Brain microvascular endothelial cell (primary cell): ENCODE measurements at regions not wholly inside any gene's neighbourhood (a gene's known extent, or its start where the extent isn't known, plus 50 kb on each side); places are given as distances from the start of the nearest gene placed in this dataset.

ENCODE experiments used
- DNase-seq: peaks from one replicate; pipeline ENCODE4 v3.0.0-alpha.2; 2020
- H3K27ac ChIP-seq: fragments of 250-450 bp; sonication (Bioruptor Pico); 2 replicates; pipeline ENCODE4 v1.5.1; 2020; ENCODE audit warnings: mild to moderate bottlenecking, moderate library complexity
- H3K27me3 ChIP-seq: fragments of 250-450 bp; sonication (Bioruptor Pico); replicated peaks from 2 replicates; pipeline ENCODE4 v1.5.1; 2020; ENCODE audit warnings: mild to moderate bottlenecking
- H3K36me3 ChIP-seq: fragments of 250-450 bp; sonication (Bioruptor Pico); replicated peaks from 2 replicates; pipeline ENCODE4 v1.5.1; 2020; ENCODE audit warnings: mild to moderate bottlenecking
- H3K4me3 ChIP-seq: 2 replicates; pipeline ENCODE4 v1.5.1; 2011; ENCODE audit warnings: low read depth, mild to moderate bottlenecking, control low read depth, low read length, moderate library complexity
- in situ Hi-C: cut with HindIII; loops from 2 replicates; pipeline ENCODE4 v1.10.0; 2017; ENCODE audit warnings: low sequenced_read_pairs, low pct_ligation_motif_present
- TF ChIP-seq, protein P1 (sequence below): IDR thresholded peaks from 2 replicates; pipeline ENCODE4 v1.5.1; 2011; ENCODE audit warnings: low read depth, mild to moderate bottlenecking, moderate library complexity, low read length, control low read depth, inconsistent platforms; ENCODE audit errors: missing control alignments

DNA sequence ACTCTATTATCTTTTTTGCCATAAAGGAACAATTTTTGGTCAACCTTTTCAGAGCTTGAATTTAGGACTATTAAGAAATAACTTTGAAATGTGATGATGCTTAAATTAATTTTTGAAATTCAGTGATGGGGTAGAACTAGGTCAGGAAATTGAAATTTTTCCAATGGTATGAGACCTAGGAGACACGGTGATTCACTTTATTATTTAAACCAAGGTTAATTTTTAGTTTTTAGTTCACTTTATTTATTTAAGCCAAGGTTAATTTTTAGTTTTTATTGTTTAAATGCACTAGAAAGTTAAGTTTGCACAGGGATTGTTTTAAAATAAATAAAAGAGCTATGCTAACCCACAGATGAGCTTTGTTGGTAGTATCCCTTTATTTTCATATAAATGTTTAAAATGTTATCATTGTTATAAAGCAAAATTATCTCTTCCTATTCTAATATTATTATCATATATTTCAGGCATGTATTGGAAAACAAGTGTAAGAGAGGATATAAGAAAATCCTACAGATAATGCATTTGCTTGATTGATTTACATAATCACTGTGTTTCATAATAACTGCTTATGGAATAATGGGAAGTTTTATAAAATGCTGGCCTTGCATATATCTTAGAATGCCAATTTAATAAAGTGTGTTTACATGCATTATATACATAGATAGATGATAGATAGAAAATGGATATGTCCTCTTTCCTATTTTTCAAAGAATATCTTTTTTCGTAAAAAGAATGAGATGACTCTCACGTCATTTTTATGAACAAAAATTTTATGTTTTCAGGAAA lies 163.6 kb downstream of the HGF start:
- DNase-seq = no peak
- Histone ChIP-seq H3K27ac (peak overlapping the region; percentile 8), H3K36me3 (no peaks in the 10 kb centered on the region), H3K4me3 (no peak overlapping the region), H3K27me3 (no peaks in the 10 kb centered on the region)
- TF ChIP-seq, protein P1, sequence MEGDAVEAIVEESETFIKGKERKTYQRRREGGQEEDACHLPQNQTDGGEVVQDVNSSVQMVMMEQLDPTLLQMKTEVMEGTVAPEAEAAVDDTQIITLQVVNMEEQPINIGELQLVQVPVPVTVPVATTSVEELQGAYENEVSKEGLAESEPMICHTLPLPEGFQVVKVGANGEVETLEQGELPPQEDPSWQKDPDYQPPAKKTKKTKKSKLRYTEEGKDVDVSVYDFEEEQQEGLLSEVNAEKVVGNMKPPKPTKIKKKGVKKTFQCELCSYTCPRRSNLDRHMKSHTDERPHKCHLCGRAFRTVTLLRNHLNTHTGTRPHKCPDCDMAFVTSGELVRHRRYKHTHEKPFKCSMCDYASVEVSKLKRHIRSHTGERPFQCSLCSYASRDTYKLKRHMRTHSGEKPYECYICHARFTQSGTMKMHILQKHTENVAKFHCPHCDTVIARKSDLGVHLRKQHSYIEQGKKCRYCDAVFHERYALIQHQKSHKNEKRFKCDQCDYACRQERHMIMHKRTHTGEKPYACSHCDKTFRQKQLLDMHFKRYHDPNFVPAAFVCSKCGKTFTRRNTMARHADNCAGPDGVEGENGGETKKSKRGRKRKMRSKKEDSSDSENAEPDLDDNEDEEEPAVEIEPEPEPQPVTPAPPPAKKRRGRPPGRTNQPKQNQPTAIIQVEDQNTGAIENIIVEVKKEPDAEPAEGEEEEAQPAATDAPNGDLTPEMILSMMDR = no peak
- in situ Hi-C loops = no loop called here

DNA sequence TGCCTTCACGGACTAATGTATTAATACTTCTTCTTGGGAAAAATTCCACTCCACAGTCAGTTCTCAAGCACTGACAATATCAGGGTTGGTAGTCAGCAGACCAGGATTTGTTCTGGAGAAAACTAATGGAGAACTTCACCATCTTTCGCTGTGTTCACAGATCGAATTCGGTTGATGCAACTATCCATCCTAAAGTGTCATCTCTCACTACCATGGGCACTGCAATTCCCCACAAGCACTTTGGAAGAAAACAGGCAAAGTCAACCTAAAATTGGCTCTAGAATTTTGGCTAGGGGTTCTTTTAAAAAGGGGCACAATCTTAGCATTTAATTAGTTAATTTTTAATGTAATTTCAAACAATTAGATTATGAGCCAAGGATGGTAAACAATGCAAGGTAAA lies 164.4 kb downstream of the HGF start:
- peak overlapping the region; percentile 97 for H3K27ac ChIP-seq
- in situ Hi-C loops = no loop called here
- H3K36me3 ChIP-seq = no peaks in the 10 kb centered on the region
- H3K27me3 ChIP-seq = no peaks in the 10 kb centered on the region
- no peak overlapping the region for H3K4me3 ChIP-seq
- TF ChIP-seq, protein P1 = no peak
- DNase-seq = no peak

DNA sequence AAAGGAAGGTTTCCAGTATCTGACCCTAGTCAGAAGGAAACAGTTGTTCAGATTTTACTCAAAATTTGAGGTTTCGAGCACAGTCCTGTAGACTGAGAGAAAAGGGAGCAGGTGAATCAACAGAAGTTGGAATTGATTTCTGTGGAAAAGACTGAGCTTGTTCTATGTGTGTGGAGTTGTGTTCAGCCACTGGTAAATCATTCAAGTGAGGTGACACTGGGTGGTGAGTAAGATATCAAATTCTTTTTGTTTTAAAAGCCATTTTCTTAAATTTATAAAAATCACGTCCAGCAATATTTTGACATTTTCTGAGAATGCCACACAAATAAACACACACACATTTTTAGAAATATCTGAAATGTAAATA lies 165.1 kb downstream of the HGF start:
- H3K36me3 ChIP-seq = no peaks in the 10 kb centered on the region
- no peaks in the 10 kb centered on the region for H3K27me3 ChIP-seq
- no peak overlapping the region for H3K4me3 ChIP-seq
- in situ Hi-C loops = no loop called here
- TF ChIP-seq, protein P1 = no peak
- peak overlapping the region; percentile 97 for H3K27ac ChIP-seq
- no peak for DNase-seq

DNA sequence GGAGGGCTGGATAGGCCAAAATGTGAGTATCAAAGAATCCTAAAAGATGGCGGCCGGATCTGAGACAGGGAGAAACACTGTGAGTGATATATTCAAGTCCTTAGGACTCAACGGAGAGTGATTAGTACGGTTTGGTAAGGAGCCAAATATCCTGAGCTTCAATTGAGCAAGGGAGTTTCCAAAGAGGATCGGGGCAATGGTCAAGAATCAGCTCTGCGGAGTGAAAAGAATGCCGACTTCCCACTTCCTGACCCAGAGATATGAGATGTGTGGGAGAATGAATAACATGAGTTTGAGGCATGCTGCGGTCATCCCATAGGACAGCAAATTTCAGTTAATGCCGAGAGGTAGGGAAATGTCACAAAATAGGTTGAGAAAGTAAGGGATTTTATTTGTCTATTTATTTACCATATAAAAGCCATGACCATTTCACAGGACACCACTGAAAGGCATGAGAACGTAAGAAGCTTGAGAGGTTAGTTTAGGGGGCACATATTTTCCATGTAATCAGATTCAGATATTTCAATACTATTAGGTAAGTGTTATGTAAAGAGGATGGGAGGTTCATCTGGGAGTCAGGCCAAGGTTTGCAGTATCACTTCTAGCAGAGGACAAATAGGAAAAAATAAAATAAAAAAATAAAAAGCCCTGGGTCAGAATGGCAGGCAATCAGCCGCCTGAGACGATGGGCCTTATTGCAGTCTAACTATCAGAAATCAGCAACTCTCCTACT lies 165.6 kb downstream of the HGF start:
- H3K36me3 ChIP-seq = no peaks in the 10 kb centered on the region
- DNase-seq = peak; percentile 100
- H3K4me3 ChIP-seq = no peak overlapping the region
- peak overlapping the region; percentile 97 for H3K27ac ChIP-seq
- TF ChIP-seq, protein P1 = no peak
- H3K27me3 ChIP-seq = no peaks in the 10 kb centered on the region
- in situ Hi-C loops = no loop called here

DNA sequence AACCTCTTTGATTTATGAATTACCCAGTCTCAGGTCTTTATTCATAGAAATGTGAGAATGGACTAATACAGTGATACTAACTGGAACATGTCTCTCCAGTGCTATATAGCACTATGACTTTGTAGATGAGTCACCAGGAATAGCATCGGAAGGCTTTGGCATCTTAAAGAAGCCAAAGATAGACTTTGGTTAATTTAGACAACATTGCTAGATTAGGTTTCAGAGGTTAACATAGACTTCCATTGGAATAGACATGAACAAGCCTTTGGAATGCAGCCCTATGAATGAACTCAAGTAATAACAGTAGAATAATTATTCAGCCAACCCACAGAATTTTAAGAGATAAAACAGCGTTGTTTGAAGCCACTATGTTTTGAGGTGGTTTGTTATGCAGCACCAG lies 169.2 kb downstream of the HGF start:
- in situ Hi-C loops = no loop called here
- H3K27ac ChIP-seq = peak overlapping the region; percentile 94
- TF ChIP-seq, protein P1 = no peak
- no peaks in the 10 kb centered on the region for H3K36me3 ChIP-seq
- H3K27me3 ChIP-seq = no peaks in the 10 kb centered on the region
- peak; percentile 91 for DNase-seq
- no peak overlapping the region for H3K4me3 ChIP-seq
